Mesothelial cell of epicardium (in vitro differentiated cells): ENCODE measurements at regions not wholly inside any gene's neighbourhood (a gene's known extent, or its start where the extent isn't known, plus 50 kb on each side); places are given as distances from the start of the nearest gene placed in this dataset.

Source experiments
- DNase-seq, 2 experiments: peaks; one replicate each; pipeline ENCODE4 v3.0.0; 2021; ENCODE audit warnings: low spot score in 2 of 2; ENCODE audit not compliant: unreplicated experiment in 2 of 2
- H3K27ac Mint-ChIP-seq: 2 replicates; pipeline ENCODE4 v1.8.0; 2021; ENCODE audit warnings: mixed read lengths
- H3K27me3 Mint-ChIP-seq: 2 replicates; pipeline ENCODE4 v1.8.0; 2021; ENCODE audit warnings: low read depth, mixed read lengths
- H3K36me3 Mint-ChIP-seq: 2 replicates; pipeline ENCODE4 v1.8.0; 2021; ENCODE audit warnings: mixed read lengths
- H3K4me1 Mint-ChIP-seq: 2 replicates; pipeline ENCODE4 v1.8.0; 2021; ENCODE audit warnings: mixed read lengths
- H3K4me3 Mint-ChIP-seq: 2 replicates; pipeline ENCODE4 v1.8.0; 2021; ENCODE audit warnings: mild to moderate bottlenecking, moderate library complexity, mixed read lengths
- H3K9me3 Mint-ChIP-seq: 2 replicates; pipeline ENCODE4 v1.8.0; 2021; ENCODE audit warnings: mixed read lengths
- CTCF ChIP-seq: fragments of 200-600 bp; sonication (generic); IDR thresholded peaks from one replicate; pipeline ENCODE4 v1.5.0; 2021; ENCODE audit warnings: antibody characterized with exemption; ENCODE audit not compliant: unreplicated experiment

GRCh38 chr6:112804638-112805330 is 457.7 kb downstream of the RFPL4B start:
- Mint-ChIP-seq H3K4me3 (no peak overlapping the region), H3K36me3 (no peaks in the 10 kb centered on the region), H3K9me3 (no peaks in the 10 kb centered on the region), H3K27ac (no peak overlapping the region), H3K4me1 (peaks cover 18% of the 10 kb centered on the region), H3K27me3 (no peaks in the 10 kb centered on the region)
- no peak for DNase-seq
- TF ChIP-seq CTCF, result no peak

GRCh38 chr6:112806163-112806865 is 459.2 kb downstream of the RFPL4B start:
- Mint-ChIP-seq H3K4me1 (peaks cover 12% of the 10 kb centered on the region), H3K27me3 (no peaks in the 10 kb centered on the region), H3K9me3 (no peaks in the 10 kb centered on the region), H3K27ac (no peak overlapping the region), H3K4me3 (no peak overlapping the region), H3K36me3 (no peaks in the 10 kb centered on the region)
- no peak for TF ChIP-seq CTCF
- DNase-seq, result no peak

GRCh38 chr6:112821476-112821875 is 474.3 kb downstream of the RFPL4B start:
- Mint-ChIP-seq H3K9me3 (no peaks in the 10 kb centered on the region), H3K4me1 (peaks cover 6% of the 10 kb centered on the region), H3K36me3 (no peaks in the 10 kb centered on the region), H3K27me3 (no peaks in the 10 kb centered on the region), H3K4me3 (no peak overlapping the region), H3K27ac (no peak overlapping the region)
- no peak for TF ChIP-seq CTCF
- DNase-seq, result no peak

- no peak overlapping the region for H3K27ac Mint-ChIP-seq
- no peak overlapping the region for H3K4me3 Mint-ChIP-seq
- no peak for DNase-seq
- H3K27me3 Mint-ChIP-seq, result no peaks in the 10 kb centered on the region
- H3K4me1 Mint-ChIP-seq, result peaks cover 8% of the 10 kb centered on the region
- no peaks in the 10 kb centered on the region for H3K36me3 Mint-ChIP-seq
- no peaks in the 10 kb centered on the region for H3K9me3 Mint-ChIP-seq
- no peak for TF ChIP-seq CTCF
Measured at GRCh38 chr6:112822769-112823168, 475.6 kb downstream of the RFPL4B start.

- TF ChIP-seq CTCF, result no peak
- Mint-ChIP-seq H3K9me3 (no peaks in the 10 kb centered on the region), H3K4me3 (no peak overlapping the region), H3K27me3 (no peaks in the 10 kb centered on the region), H3K36me3 (no peaks in the 10 kb centered on the region), H3K27ac (peak overlapping the region; percentile 53), H3K4me1 (peaks cover 4% of the 10 kb centered on the region)
- no peak for DNase-seq
Measured at GRCh38 chr6:112827793-112828192, 480.7 kb downstream of the RFPL4B start.
